ENCODE measurements at regions not wholly inside any gene's neighbourhood (a gene's known extent, or its start where the extent isn't known, plus 50 kb on each side); places are given as distances from the start of the nearest gene placed in this dataset.

- no peaks in the 10 kb centered on the region for H3K36me3 ChIP-seq (ENCODE audit: insufficient read depth, low read length)
- no peaks in the 10 kb centered on the region for H3K4me1 ChIP-seq (ENCODE audit: insufficient read depth, low read length, poor library complexity, severe bottlenecking)
- no peak overlapping the region for H3K9ac ChIP-seq (ENCODE audit: low read depth, low read length, poor library complexity, severe bottlenecking)
- no peak overlapping the region for H3K4me3 ChIP-seq (ENCODE audit: low read length, poor library complexity, severe bottlenecking)
- TF ChIP-seq, protein P1, sequence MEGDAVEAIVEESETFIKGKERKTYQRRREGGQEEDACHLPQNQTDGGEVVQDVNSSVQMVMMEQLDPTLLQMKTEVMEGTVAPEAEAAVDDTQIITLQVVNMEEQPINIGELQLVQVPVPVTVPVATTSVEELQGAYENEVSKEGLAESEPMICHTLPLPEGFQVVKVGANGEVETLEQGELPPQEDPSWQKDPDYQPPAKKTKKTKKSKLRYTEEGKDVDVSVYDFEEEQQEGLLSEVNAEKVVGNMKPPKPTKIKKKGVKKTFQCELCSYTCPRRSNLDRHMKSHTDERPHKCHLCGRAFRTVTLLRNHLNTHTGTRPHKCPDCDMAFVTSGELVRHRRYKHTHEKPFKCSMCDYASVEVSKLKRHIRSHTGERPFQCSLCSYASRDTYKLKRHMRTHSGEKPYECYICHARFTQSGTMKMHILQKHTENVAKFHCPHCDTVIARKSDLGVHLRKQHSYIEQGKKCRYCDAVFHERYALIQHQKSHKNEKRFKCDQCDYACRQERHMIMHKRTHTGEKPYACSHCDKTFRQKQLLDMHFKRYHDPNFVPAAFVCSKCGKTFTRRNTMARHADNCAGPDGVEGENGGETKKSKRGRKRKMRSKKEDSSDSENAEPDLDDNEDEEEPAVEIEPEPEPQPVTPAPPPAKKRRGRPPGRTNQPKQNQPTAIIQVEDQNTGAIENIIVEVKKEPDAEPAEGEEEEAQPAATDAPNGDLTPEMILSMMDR (conservative IDR thresholded peaks at IDR 0.05; ENCODE audit: low read length), result no peak
- TF ChIP-seq EZH2phosphoT487 (IDR thresholded peaks at IDR 0.05; ENCODE audit: borderline replicate concordance), result no peak
- H3F3A ChIP-seq (ENCODE audit: low read depth), result no peaks in the 10 kb centered on the region
- no peaks in the 10 kb centered on the region for H4K20me1 ChIP-seq (ENCODE audit: insufficient read depth, low read length, poor library complexity, severe bottlenecking)
- no peaks in the 10 kb centered on the region for H3K9me2 ChIP-seq (replicated peaks; ENCODE audit: low read depth, low read length)
- peaks cover 4% of the 10 kb centered on the region for H3K9me3 ChIP-seq (ENCODE audit: insufficient read depth, low read depth, low read length)
- no peaks in the 10 kb centered on the region for H3K79me2 ChIP-seq (ENCODE audit: insufficient read depth, low read length)
- no peak overlapping the region for H2AFZ ChIP-seq (ENCODE audit: low read length)
- H3K4me2 ChIP-seq (ENCODE audit: low read depth, low read length, poor library complexity, severe bottlenecking), result no peak overlapping the region
- no peaks in the 10 kb centered on the region for H3K27me3 ChIP-seq (ENCODE audit: insufficient read depth, low read length, poor library complexity, severe bottlenecking)
These were observed 241.0 kb upstream of the TBX3 start for GRCh38 chr12:114924946-114925475.

GRCh38 chr12:114921781-114922180, 237.8 kb upstream of the TBX3 start:
- H3K4me3 ChIP-seq (ENCODE audit: low read length, poor library complexity, severe bottlenecking), result no peak overlapping the region
- no peaks in the 10 kb centered on the region for H3K4me1 ChIP-seq (ENCODE audit: insufficient read depth, low read length, poor library complexity, severe bottlenecking)
- H3K9me2 ChIP-seq (replicated peaks; ENCODE audit: low read depth, low read length), result no peaks in the 10 kb centered on the region
- no peaks in the 10 kb centered on the region for H3F3A ChIP-seq (ENCODE audit: low read depth)
- TF ChIP-seq EZH2phosphoT487 (IDR thresholded peaks at IDR 0.05; ENCODE audit: borderline replicate concordance), result no peak
- TF ChIP-seq, protein P1 (conservative IDR thresholded peaks at IDR 0.05; ENCODE audit: low read length), result no peak
- no peak overlapping the region for H2AFZ ChIP-seq (ENCODE audit: low read length)
- H4K20me1 ChIP-seq (ENCODE audit: insufficient read depth, low read length, poor library complexity, severe bottlenecking), result no peaks in the 10 kb centered on the region
- no peaks in the 10 kb centered on the region for H3K79me2 ChIP-seq (ENCODE audit: insufficient read depth, low read length)
- H3K36me3 ChIP-seq (ENCODE audit: insufficient read depth, low read length), result no peaks in the 10 kb centered on the region
- H3K9ac ChIP-seq (ENCODE audit: low read depth, low read length, poor library complexity, severe bottlenecking), result no peak overlapping the region
- peaks cover 8% of the 10 kb centered on the region for H3K9me3 ChIP-seq (ENCODE audit: insufficient read depth, low read depth, low read length)
- H3K4me2 ChIP-seq (ENCODE audit: low read depth, low read length, poor library complexity, severe bottlenecking), result no peak overlapping the region
- no peaks in the 10 kb centered on the region for H3K27me3 ChIP-seq (ENCODE audit: insufficient read depth, low read length, poor library complexity, severe bottlenecking)

GRCh38 chr12:114920771-114921554, 237.0 kb upstream of the TBX3 start:
- Histone ChIP-seq H3K27me3 (ENCODE audit: insufficient read depth, low read length, poor library complexity, severe bottlenecking) (no peaks in the 10 kb centered on the region), H3K9me2 (replicated peaks; ENCODE audit: low read depth, low read length) (no peaks in the 10 kb centered on the region), H3K9ac (ENCODE audit: low read depth, low read length, poor library complexity, severe bottlenecking) (no peak overlapping the region), H3K36me3 (ENCODE audit: insufficient read depth, low read length) (no peaks in the 10 kb centered on the region), H3K4me3 (ENCODE audit: low read length, poor library complexity, severe bottlenecking) (no peak overlapping the region), H4K20me1 (ENCODE audit: insufficient read depth, low read length, poor library complexity, severe bottlenecking) (no peaks in the 10 kb centered on the region), H3K4me1 (ENCODE audit: insufficient read depth, low read length, poor library complexity, severe bottlenecking) (no peaks in the 10 kb centered on the region), H3K9me3 (ENCODE audit: insufficient read depth, low read depth, low read length) (peaks cover 8% of the 10 kb centered on the region; the same call in 1 of the 2 replicates), H3K79me2 (ENCODE audit: insufficient read depth, low read length) (no peaks in the 10 kb centered on the region), H3K4me2 (ENCODE audit: low read depth, low read length, poor library complexity, severe bottlenecking) (no peak overlapping the region), H3F3A (ENCODE audit: low read depth) (no peaks in the 10 kb centered on the region), H2AFZ (ENCODE audit: low read length) (no peak overlapping the region)
- TF ChIP-seq EZH2phosphoT487 (IDR thresholded peaks at IDR 0.05; ENCODE audit: borderline replicate concordance), result no peak
- TF ChIP-seq, protein P1 (conservative IDR thresholded peaks at IDR 0.05; ENCODE audit: low read length), result no peak

Data from Loucy (cell line).